Activated CD4-positive, alpha-beta T cell treated with anti-CD3 and anti-CD28 coated beads, Interleukin-2, Interleukin-4, amounts not matched to agents 100 ng/mL and 50 ng/mL, durations not matched to agents 16 hours and 8 hours (primary cell): ENCODE measurements at regions not wholly inside any gene's neighbourhood (a gene's known extent, or its start where the extent isn't known, plus 50 kb on each side); places are given as distances from the start of the nearest gene placed in this dataset.

Source experiments
- DNase-seq: peaks from one replicate; pipeline ENCODE4 v3.0.0-alpha.2; 2020; ENCODE audit warnings: low spot score

GRCh38 chr1:90402893-90403849, 313.9 kb downstream of the BARHL2 start:
- DNase-seq: no peak

- DNase-seq: no peak
Measured at GRCh38 chr1:90400131-90400530, 317.0 kb downstream of the BARHL2 start.

- DNase-seq: no peak
Measured at GRCh38 chr1:90396917-90397316, 320.2 kb downstream of the BARHL2 start.

GRCh38 chr1:90394247-90394646, 322.9 kb downstream of the BARHL2 start:
- DNase-seq: no peak

- no peak for DNase-seq
Measured at GRCh38 chr1:90393025-90393424, 324.1 kb downstream of the BARHL2 start.

- no peak for DNase-seq
Measured at GRCh38 chr1:90391126-90391525, 326.0 kb downstream of the BARHL2 start.

- DNase-seq: no peak
Measured at GRCh38 chr1:90387805-90388204, 329.3 kb downstream of the BARHL2 start.

GRCh38 chr1:90386899-90387720, 330.0 kb downstream of the BARHL2 start:
- no peak for DNase-seq

GRCh38 chr1:90384193-90384592, 332.9 kb downstream of the BARHL2 start:
- no peak for DNase-seq

- DNase-seq: no peak
Measured at GRCh38 chr1:90382161-90382560, 334.9 kb downstream of the BARHL2 start.

GRCh38 chr1:90381598-90381997, 335.5 kb downstream of the BARHL2 start:
- DNase-seq: no peak

- no peak for DNase-seq
Measured at GRCh38 chr1:90371448-90371813, 345.7 kb downstream of the BARHL2 start.

- DNase-seq: no peak
Measured at GRCh38 chr1:90370686-90371447, 346.2 kb downstream of the BARHL2 start.

GRCh38 chr1:90362163-90362562, 354.9 kb downstream of the BARHL2 start:
- DNase-seq: no peak

- DNase-seq: no peak
Measured at GRCh38 chr1:90361026-90361425, 356.1 kb downstream of the BARHL2 start.

GRCh38 chr1:90359994-90360393, 357.1 kb downstream of the BARHL2 start:
- no peak for DNase-seq

- DNase-seq: no peak
Measured at GRCh38 chr1:90358448-90358847, 358.7 kb downstream of the BARHL2 start.

GRCh38 chr1:90357995-90358394, 359.1 kb downstream of the BARHL2 start:
- DNase-seq: no peak

GRCh38 chr1:90356991-90357390, 360.1 kb downstream of the BARHL2 start:
- no peak for DNase-seq

GRCh38 chr1:90356101-90356500, 361.0 kb downstream of the BARHL2 start:
- no peak for DNase-seq

GRCh38 chr1:90354704-90355103, 359.8 kb downstream of the ZNF326 start:
- no peak for DNase-seq

- no peak for DNase-seq
Measured at GRCh38 chr1:90351019-90351418, 356.1 kb downstream of the ZNF326 start.
